HEK293 (cell line): ENCODE measurements at regions not wholly inside any gene's neighbourhood (a gene's known extent, or its start where the extent isn't known, plus 50 kb on each side); places are given as distances from the start of the nearest gene placed in this dataset.

Experiments
- CTCF ChIA-PET: fragments of 350-600 bp; formaldehyde crosslinking; extraction: SDS; loops from one replicate; lab custom pipeline; 2021; ENCODE audit warnings: antibody characterized with exemption; lab: Yijun Ruan, JAX
- POLR2A ChIA-PET: fragments of 300-600 bp; formaldehyde crosslinking; extraction: SDS; loops from one replicate; lab custom pipeline; 2020; ENCODE audit warnings: antibody characterized with exemption, inconsistent platforms; lab: Yijun Ruan, JAX
- H3K27ac ChIP-seq: fragments of 200-500 bp; sonication (Bioruptor generic); 2 replicates; pipeline ENCODE4 v1.5.1; 2014; ENCODE audit warnings: low read depth, low read length, control low read depth, inconsistent platforms; ENCODE audit errors: extremely low read depth
- H3K36me3 ChIP-seq, 2 experiments: fragments of 200-500 bp in 1 of 2; sonication (Bioruptor generic) in 1 of 2; 1 replicate in 1 of 2; 2 replicates in 1 of 2; pipeline ENCODE4 v1.5.1; 2014 to 2017; ENCODE audit warnings: inconsistent platforms in 2 of 2, low read length in 2 of 2; ENCODE audit not compliant: control insufficient read depth in 2 of 2, insufficient read depth in 1 of 2
- H3K4me1 ChIP-seq: fragments of 200-500 bp; sonication (Bioruptor generic); 2 replicates; pipeline ENCODE4 v1.5.1; 2014; ENCODE audit warnings: mild to moderate bottlenecking, low read length, inconsistent platforms; ENCODE audit not compliant: control insufficient read depth, insufficient read depth
- H3K4me3 ChIP-seq: 2 replicates; pipeline ENCODE4 v1.5.1; 2011; ENCODE audit warnings: low read depth, mild to moderate bottlenecking, control low read depth, low read length, moderate library complexity
- H3K9me3 ChIP-seq: fragments of 200-500 bp; sonication (Bioruptor generic); 2 replicates; pipeline ENCODE4 v1.5.1; 2014; ENCODE audit warnings: low read depth, low read length, inconsistent platforms; ENCODE audit not compliant: control insufficient read depth, insufficient read depth
- KLF10 ChIP-seq: fragments of 450-650 bp; IDR thresholded peaks from 2 replicates; pipeline ENCODE4 v1.5.1; 2018; ENCODE audit warnings: missing biosample characterization, mild to moderate bottlenecking, missing genetic modification characterization
- KLF17 ChIP-seq: fragments of 450-650 bp; formaldehyde crosslinking; IDR thresholded peaks from 2 replicates; pipeline ENCODE4 v1.5.1; 2016; ENCODE audit warnings: missing biosample characterization, missing genetic modification characterization
- ZBTB10 ChIP-seq: fragments of 450-650 bp; formaldehyde crosslinking; IDR thresholded peaks from 2 replicates; pipeline ENCODE4 v1.5.1; 2016; ENCODE audit warnings: missing biosample characterization, missing genetic modification characterization
- ZBTB17 ChIP-seq: fragments of 450-650 bp; formaldehyde crosslinking; IDR thresholded peaks from 2 replicates; pipeline ENCODE4 v1.5.1; 2016; ENCODE audit warnings: missing biosample characterization, missing genetic modification characterization
- ZFP69B ChIP-seq: fragments of 450-650 bp; formaldehyde crosslinking; IDR thresholded peaks from 2 replicates; pipeline ENCODE4 v1.5.1; 2016; ENCODE audit warnings: missing biosample characterization, missing genetic modification characterization
- ZNF121 ChIP-seq: fragments of 450-650 bp; formaldehyde crosslinking; IDR thresholded peaks from 2 replicates; pipeline ENCODE4 v1.5.1; 2016; ENCODE audit warnings: missing biosample characterization, missing genetic modification characterization
- ZNF140 ChIP-seq: fragments of 450-650 bp; formaldehyde crosslinking; IDR thresholded peaks from 2 replicates; pipeline ENCODE4 v1.5.1; 2016; ENCODE audit warnings: missing biosample characterization, missing genetic modification characterization
- ZNF18 ChIP-seq: fragments of 450-650 bp; formaldehyde crosslinking; IDR thresholded peaks from 2 replicates; pipeline ENCODE4 v1.5.1; 2016; ENCODE audit warnings: missing biosample characterization, missing genetic modification characterization
- ZNF426 ChIP-seq: fragments of 450-650 bp; formaldehyde crosslinking; IDR thresholded peaks from 2 replicates; pipeline ENCODE4 v1.5.1; 2017; ENCODE audit warnings: missing biosample characterization, missing genetic modification characterization, mild to moderate bottlenecking, inconsistent platforms, moderate library complexity
- ZNF48 ChIP-seq: fragments of 450-650 bp; formaldehyde crosslinking; IDR thresholded peaks from 2 replicates; pipeline ENCODE4 v1.5.1; 2016; ENCODE audit warnings: missing biosample characterization, missing genetic modification characterization
- ZNF555 ChIP-seq: fragments of 450-650 bp; formaldehyde crosslinking; conservative IDR thresholded peaks from 2 replicates; pipeline ENCODE4 v1.5.1; 2017; ENCODE audit warnings: missing biosample characterization, mild to moderate bottlenecking, missing genetic modification characterization, inconsistent platforms
- ZNF621 ChIP-seq: fragments of 450-650 bp; formaldehyde crosslinking; IDR thresholded peaks from 2 replicates; pipeline ENCODE4 v1.5.1; 2017; ENCODE audit warnings: missing biosample characterization, missing genetic modification characterization
- ZNF624 ChIP-seq: fragments of 450-650 bp; formaldehyde crosslinking; IDR thresholded peaks from 2 replicates; pipeline ENCODE4 v1.5.1; 2017; ENCODE audit warnings: missing biosample characterization, missing genetic modification characterization
- ZNF629 ChIP-seq: fragments of 450-650 bp; formaldehyde crosslinking; IDR thresholded peaks from 2 replicates; pipeline ENCODE4 v1.5.1; 2017; ENCODE audit warnings: missing biosample characterization, missing genetic modification characterization
- ZNF830 ChIP-seq: fragments of 450-650 bp; IDR thresholded peaks from 2 replicates; pipeline ENCODE4 v1.5.0; 2018; ENCODE audit warnings: missing biosample characterization, missing genetic modification characterization, low read depth, mild to moderate bottlenecking, moderate library complexity

- TF ChIP-seq KLF17 (tag by site-specific recombination), result no peak
- no peak for TF ChIP-seq ZNF18
- TF ChIP-seq ZNF140 (tag by site-specific recombination), result no peak
- TF ChIP-seq ZNF621 (tag by site-specific recombination), result no peak
- no peak for TF ChIP-seq ZNF555 (tag by site-specific recombination)
- no peak for TF ChIP-seq ZBTB17
- TF ChIP-seq ZNF629 (tag by site-specific recombination), result no peak
- no peak for TF ChIP-seq ZNF830 (tag by site-specific recombination)
- TF ChIP-seq, all 188 proteins: peak for 0
These were observed 128.2 kb upstream of the TCERG1L start for GRCh38 chr10:131439705-131440104.

GRCh38 chr10:131440405-131441360 is 129.2 kb upstream of the TCERG1L start:
- Histone ChIP-seq H3K4me3 (no peak overlapping the region), H3K36me3 (no peaks in the 10 kb centered on the region), H3K4me1 (no peaks in the 10 kb centered on the region), H3K27ac (no peak overlapping the region), H3K9me3 (no peaks in the 10 kb centered on the region)
- no peak for TF ChIP-seq ZNF624 (tag by site-specific recombination)
- ChIA-PET POLR2A (interaction anchor here (0.5 kb wide), 1 partner anchor 38 kb away, joined by 3 read pairs; no protein-coding TSS in a partner anchor), CTCF (interaction anchor here (1.0 to 1.3 kb wide), 2 partner anchors 12 to 13 kb away, joined by 3 read pairs; no protein-coding TSS in a partner anchor)

More at GRCh38 chr10:131439705-131440104, 128.2 kb upstream of the TCERG1L start:
- POLR2A ChIA-PET, result no interaction called here
- no peaks in the 10 kb centered on the region for H3K4me1 ChIP-seq
- H3K4me3 ChIP-seq, result no peak overlapping the region
- no peaks in the 10 kb centered on the region for H3K36me3 ChIP-seq
- no peaks in the 10 kb centered on the region for H3K9me3 ChIP-seq
- CTCF ChIA-PET, result interaction anchor here (1.3 kb wide), 1 partner anchor 13 kb away, joined by 3 read pairs; no protein-coding TSS in a partner anchor
- H3K27ac ChIP-seq, result no peak overlapping the region

GRCh38 chr10:131442271-131442670 is 130.8 kb upstream of the TCERG1L start:
- Histone ChIP-seq H3K36me3 (no peaks in the 10 kb centered on the region), H3K4me3 (no peak overlapping the region), H3K9me3 (no peaks in the 10 kb centered on the region), H3K4me1 (no peaks in the 10 kb centered on the region), H3K27ac (no peak overlapping the region)
- no peak for TF ChIP-seq ZNF121 (tag by site-specific recombination)
- TF ChIP-seq ZBTB10, result no peak
- no peak for TF ChIP-seq ZFP69B
- TF ChIP-seq ZNF426 (tag by site-specific recombination), result no peak
- TF ChIP-seq ZNF48 (tag by site-specific recombination), result no peak
- TF ChIP-seq KLF10 (tag by site-specific recombination), result no peak
- TF ChIP-seq ZNF830 (tag by site-specific recombination), result no peak
- POLR2A ChIA-PET, result no interaction called here
- CTCF ChIA-PET, result interaction anchor here (0.6 kb wide), 1 partner anchor 131 kb away, joined by 4 read pairs; no protein-coding TSS in a partner anchor
